ENCODE measurements at regions not wholly inside any gene's neighbourhood (a gene's known extent, or its start where the extent isn't known, plus 50 kb on each side); places are given as distances from the start of the nearest gene placed in this dataset.

DNA sequence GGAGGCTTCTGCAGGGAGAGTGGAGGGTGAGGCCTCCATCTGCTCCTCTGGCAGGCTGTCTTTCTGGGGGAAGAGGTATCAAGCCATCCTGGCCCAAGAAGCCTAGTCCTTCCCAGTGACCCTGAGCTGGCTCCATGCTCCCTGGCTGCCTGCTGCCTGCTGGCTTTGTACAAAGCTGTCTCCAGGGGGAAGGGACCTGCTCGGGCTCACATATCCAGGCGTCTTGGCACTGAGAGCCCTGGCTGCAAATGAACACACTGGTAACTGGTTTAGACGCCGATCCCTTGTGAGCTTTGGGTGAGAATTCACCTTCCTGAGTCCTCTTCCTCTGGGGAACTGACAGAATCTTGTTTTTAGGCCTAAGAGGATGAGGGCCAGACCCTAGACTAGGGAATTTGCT lies 210.3 kb upstream of the ZBED5 start:
- TF ChIP-seq EZH2 (IDR thresholded peaks at IDR 0.05; ENCODE audit: insufficient read depth, poor library complexity, severe bottlenecking), result no peak
- TF ChIP-seq EZH2phosphoT487 (IDR thresholded peaks at IDR 0.05; ENCODE audit: insufficient read depth, low read depth), result no peak

All from GM23248 (cell line).